Activated naive CD8-positive, alpha-beta T cell treated with anti-CD3 and anti-CD28 coated beads for 36 hours (primary cell): ENCODE measurements at regions not wholly inside any gene's neighbourhood (a gene's known extent, or its start where the extent isn't known, plus 50 kb on each side); places are given as distances from the start of the nearest gene placed in this dataset.

Experiments used
- DNase-seq: peaks from one replicate; pipeline ENCODE4 v3.0.0; 2021
- H3K27ac Mint-ChIP-seq: one replicate; pipeline ENCODE4 v1.8.0; 2022; ENCODE audit warnings: mild to moderate bottlenecking, moderate library complexity, mixed read lengths
- H3K27me3 Mint-ChIP-seq: one replicate; pipeline ENCODE4 v1.8.0; 2022; ENCODE audit warnings: mild to moderate bottlenecking, mixed read lengths
- H3K36me3 Mint-ChIP-seq: one replicate; pipeline ENCODE4 v1.8.0; 2021; ENCODE audit warnings: mild to moderate bottlenecking, mixed read lengths
- H3K4me1 Mint-ChIP-seq: one replicate; pipeline ENCODE4 v1.8.0; 2021; ENCODE audit warnings: mixed read lengths
- H3K4me3 Mint-ChIP-seq: one replicate; pipeline ENCODE4 v1.8.0; 2022; ENCODE audit warnings: mild to moderate bottlenecking, moderate library complexity, mixed read lengths
- H3K9me3 Mint-ChIP-seq: one replicate; pipeline ENCODE4 v1.8.0; 2022; ENCODE audit warnings: mixed read lengths

DNA sequence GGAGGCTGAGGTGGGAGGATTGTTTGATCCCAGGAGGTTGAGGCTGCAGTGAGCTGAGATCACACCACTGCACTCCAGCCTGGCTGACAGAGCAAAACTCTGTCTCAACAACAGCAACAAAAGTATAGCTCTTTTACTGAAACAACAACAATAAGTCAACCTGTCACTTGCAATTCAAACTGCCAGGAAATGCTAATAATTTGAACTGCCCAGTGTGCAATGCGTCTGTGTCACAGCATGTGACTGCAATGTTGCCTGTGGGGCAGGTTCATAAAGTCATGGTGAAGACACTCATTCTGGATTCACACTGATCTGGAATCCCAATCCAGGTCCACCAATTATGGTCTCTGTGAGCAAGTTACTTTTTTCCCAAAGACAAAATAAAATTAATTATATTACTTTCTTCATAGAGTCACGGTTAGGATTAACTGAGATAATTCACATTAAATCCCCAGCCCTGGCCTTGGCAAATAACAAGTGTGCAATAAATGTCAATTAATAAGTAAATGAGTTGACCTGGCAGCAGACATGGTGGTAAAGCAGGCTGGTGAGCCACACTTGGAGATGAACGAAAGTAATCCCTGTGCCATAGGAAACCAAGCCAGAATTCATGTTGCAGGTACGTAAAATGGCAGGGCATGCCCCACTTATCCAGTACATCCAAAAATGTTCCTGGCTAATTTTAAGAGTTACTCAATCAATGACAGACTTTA lies 89.1 kb upstream of the CPSF6 start:
- Mint-ChIP-seq H3K9me3 (no peaks in the 10 kb centered on the region), H3K4me3 (no peak overlapping the region), H3K27ac (no peak overlapping the region), H3K4me1 (peaks cover 20% of the 10 kb centered on the region), H3K36me3 (no peaks in the 10 kb centered on the region), H3K27me3 (no peaks in the 10 kb centered on the region)
- no peak for DNase-seq

GRCh38 chr12:69150796-69151127 lies 88.6 kb upstream of the CPSF6 start:
- H3K4me3 Mint-ChIP-seq, result no peak overlapping the region
- no peaks in the 10 kb centered on the region for H3K27me3 Mint-ChIP-seq
- no peak overlapping the region for H3K27ac Mint-ChIP-seq
- H3K9me3 Mint-ChIP-seq, result no peaks in the 10 kb centered on the region
- H3K36me3 Mint-ChIP-seq, result no peaks in the 10 kb centered on the region
- peaks cover 20% of the 10 kb centered on the region for H3K4me1 Mint-ChIP-seq
- DNase-seq, result no peak

- Mint-ChIP-seq H3K36me3 (no peaks in the 10 kb centered on the region), H3K27me3 (no peaks in the 10 kb centered on the region), H3K4me1 (peaks cover 20% of the 10 kb centered on the region), H3K4me3 (no peak overlapping the region), H3K9me3 (no peaks in the 10 kb centered on the region), H3K27ac (no peak overlapping the region)
- no peak for DNase-seq
Observed at GRCh38 chr12:69151254-69151764, 88.1 kb upstream of the CPSF6 start.

DNA sequence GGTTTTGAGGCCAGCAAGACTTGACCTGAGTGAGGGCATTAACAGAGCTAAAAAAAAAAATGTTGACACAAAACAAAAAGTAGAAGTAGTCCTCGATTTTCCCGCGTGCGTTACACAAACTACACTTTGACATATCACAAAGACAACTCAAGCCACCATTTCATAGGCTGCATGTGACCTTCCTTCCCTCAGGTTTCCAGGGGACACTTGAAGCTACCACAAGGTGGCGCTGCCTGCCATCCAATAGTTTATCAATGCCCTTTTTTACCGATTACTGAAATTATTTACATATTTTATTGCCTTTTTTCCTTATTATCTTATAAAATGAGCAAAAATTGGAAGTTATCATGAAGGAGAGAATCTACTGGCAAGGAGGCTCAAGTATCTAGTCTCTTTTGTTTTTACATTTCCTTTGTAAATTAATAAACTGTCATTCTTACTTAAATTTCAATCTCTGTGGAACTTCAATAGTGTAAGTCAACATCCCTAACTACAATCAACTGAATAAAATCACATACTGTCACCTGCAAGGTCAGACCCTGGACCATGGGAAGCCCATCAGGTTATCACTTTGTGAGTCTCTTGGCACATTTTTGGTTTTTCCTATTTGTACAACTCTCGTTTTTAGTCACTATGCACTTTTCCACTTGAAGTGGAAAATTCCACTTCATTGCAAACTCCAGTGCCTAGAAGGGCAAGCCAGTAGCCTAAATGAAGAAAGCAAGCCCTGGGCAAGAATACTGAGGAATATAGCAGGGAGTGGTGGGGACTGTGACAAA lies 84.6 kb upstream of the CPSF6 start:
- Mint-ChIP-seq H3K4me1 (peaks cover 26% of the 10 kb centered on the region), H3K4me3 (peak overlapping the region; percentile 6), H3K9me3 (no peaks in the 10 kb centered on the region), H3K27ac (peak overlapping the region; percentile 65), H3K36me3 (no peaks in the 10 kb centered on the region), H3K27me3 (no peaks in the 10 kb centered on the region)
- peak; percentile 66 for DNase-seq

GRCh38 chr12:69157023-69157655 lies 82.2 kb upstream of the CPSF6 start:
- Mint-ChIP-seq H3K4me3 (peak overlapping the region; percentile 52), H3K27me3 (no peaks in the 10 kb centered on the region), H3K27ac (no peak overlapping the region), H3K4me1 (peaks cover 36% of the 10 kb centered on the region), H3K36me3 (no peaks in the 10 kb centered on the region), H3K9me3 (no peaks in the 10 kb centered on the region)
- peak; percentile 91 for DNase-seq

DNA sequence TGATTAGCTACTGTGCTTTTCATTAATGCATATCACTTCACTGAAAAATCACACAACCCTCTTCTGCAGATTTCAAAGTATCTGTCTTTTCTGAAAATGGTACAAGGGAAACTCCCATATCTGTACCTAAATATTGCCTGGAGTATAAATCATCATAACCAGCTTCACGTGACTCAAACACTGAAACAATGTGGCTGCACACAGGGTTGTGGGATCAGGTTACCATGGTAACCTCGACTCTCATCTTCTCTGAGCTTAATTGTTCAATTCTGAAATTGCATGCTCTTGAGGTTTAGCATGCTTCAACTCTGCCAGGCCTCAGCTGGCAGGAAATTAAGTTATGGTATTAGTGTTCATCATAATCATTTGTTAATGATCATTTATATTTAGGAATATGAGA lies 77.5 kb upstream of the CPSF6 start:
- H3K4me1 Mint-ChIP-seq, result peaks cover 16% of the 10 kb centered on the region
- peak; percentile 55 for DNase-seq
- H3K27me3 Mint-ChIP-seq, result no peaks in the 10 kb centered on the region
- no peaks in the 10 kb centered on the region for H3K36me3 Mint-ChIP-seq
- H3K27ac Mint-ChIP-seq, result no peak overlapping the region
- no peaks in the 10 kb centered on the region for H3K9me3 Mint-ChIP-seq
- H3K4me3 Mint-ChIP-seq, result no peak overlapping the region

- H3K9me3 Mint-ChIP-seq, result no peaks in the 10 kb centered on the region
- DNase-seq, result no peak
- H3K27me3 Mint-ChIP-seq, result no peaks in the 10 kb centered on the region
- no peaks in the 10 kb centered on the region for H3K36me3 Mint-ChIP-seq
- H3K4me3 Mint-ChIP-seq, result no peak overlapping the region
- H3K27ac Mint-ChIP-seq, result no peak overlapping the region
- peaks cover 14% of the 10 kb centered on the region for H3K4me1 Mint-ChIP-seq
Observed at GRCh38 chr12:69163681-69164362, 75.5 kb upstream of the CPSF6 start.

DNA sequence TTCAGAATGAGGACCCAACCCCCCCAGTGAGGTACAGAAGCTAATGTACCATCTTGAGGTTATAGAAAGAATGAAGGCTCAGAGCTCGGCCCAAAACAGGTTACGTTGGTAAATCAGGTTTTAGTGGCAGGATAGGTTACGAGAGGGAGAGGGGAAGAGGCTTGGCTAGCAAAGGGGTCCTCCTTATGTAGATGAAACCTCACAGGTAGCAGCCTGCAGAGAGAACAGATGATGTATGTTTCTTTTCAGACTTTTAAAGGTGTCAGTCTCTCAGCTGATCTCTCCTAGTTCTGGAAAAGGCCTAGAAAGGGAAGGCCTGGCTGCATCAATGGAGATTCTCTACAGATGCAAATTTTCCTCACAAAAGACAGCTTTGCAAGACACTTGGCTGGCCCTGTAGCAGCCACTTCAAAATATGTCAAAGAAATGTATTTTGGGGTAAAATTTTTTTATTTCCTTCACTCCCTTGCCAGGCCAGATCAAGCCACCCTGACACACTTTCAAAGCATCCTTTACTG lies 71.7 kb upstream of the CPSF6 start:
- Mint-ChIP-seq H3K27me3 (no peaks in the 10 kb centered on the region), H3K36me3 (no peaks in the 10 kb centered on the region), H3K4me1 (peaks cover 2% of the 10 kb centered on the region), H3K4me3 (no peak overlapping the region), H3K9me3 (no peaks in the 10 kb centered on the region), H3K27ac (no peak overlapping the region)
- no peak for DNase-seq

- DNase-seq, result no peak
- no peak overlapping the region for H3K4me3 Mint-ChIP-seq
- H3K27ac Mint-ChIP-seq, result no peak overlapping the region
- H3K9me3 Mint-ChIP-seq, result no peaks in the 10 kb centered on the region
- H3K4me1 Mint-ChIP-seq, result peaks cover 2% of the 10 kb centered on the region
- no peaks in the 10 kb centered on the region for H3K36me3 Mint-ChIP-seq
- no peaks in the 10 kb centered on the region for H3K27me3 Mint-ChIP-seq
Observed at GRCh38 chr12:69168363-69168762, 71.0 kb upstream of the CPSF6 start.

GRCh38 chr12:69168828-69169227 lies 70.5 kb upstream of the CPSF6 start:
- Mint-ChIP-seq H3K9me3 (no peaks in the 10 kb centered on the region), H3K4me3 (no peak overlapping the region), H3K36me3 (no peaks in the 10 kb centered on the region), H3K4me1 (peaks cover 2% of the 10 kb centered on the region), H3K27ac (no peak overlapping the region), H3K27me3 (no peaks in the 10 kb centered on the region)
- no peak for DNase-seq

DNA sequence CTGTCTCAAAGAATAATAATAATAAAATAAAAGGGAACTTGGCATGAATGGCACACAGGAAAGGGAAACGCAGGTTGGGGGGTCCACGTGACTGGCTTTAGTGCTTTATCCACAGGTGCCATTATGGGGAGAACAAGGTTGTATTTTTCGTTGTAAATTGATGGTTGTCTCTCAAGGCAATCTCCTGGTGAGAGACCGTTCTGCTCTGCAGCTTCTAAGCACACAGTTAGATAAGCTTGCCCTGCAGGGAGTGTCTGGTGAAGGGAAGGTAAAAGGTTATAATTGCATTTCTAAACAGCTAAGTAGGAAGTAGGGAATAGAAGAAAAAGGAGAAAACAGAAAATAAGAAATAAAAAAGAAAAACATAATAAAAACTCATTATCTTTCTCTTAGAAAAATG lies 69.1 kb upstream of the CPSF6 start:
- Mint-ChIP-seq H3K27ac (no peak overlapping the region), H3K4me3 (no peak overlapping the region), H3K9me3 (no peaks in the 10 kb centered on the region), H3K4me1 (no peaks in the 10 kb centered on the region), H3K36me3 (no peaks in the 10 kb centered on the region), H3K27me3 (no peaks in the 10 kb centered on the region)
- no peak for DNase-seq

GRCh38 chr12:69171881-69172280 lies 67.5 kb upstream of the CPSF6 start:
- Mint-ChIP-seq H3K27ac (no peak overlapping the region), H3K4me3 (no peak overlapping the region), H3K4me1 (no peaks in the 10 kb centered on the region), H3K27me3 (no peaks in the 10 kb centered on the region), H3K9me3 (peaks cover 2% of the 10 kb centered on the region), H3K36me3 (no peaks in the 10 kb centered on the region)
- DNase-seq, result no peak

GRCh38 chr12:69172491-69172890 lies 66.9 kb upstream of the CPSF6 start:
- Mint-ChIP-seq H3K4me3 (no peak overlapping the region), H3K36me3 (no peaks in the 10 kb centered on the region), H3K9me3 (peaks cover 2% of the 10 kb centered on the region), H3K27me3 (no peaks in the 10 kb centered on the region), H3K4me1 (no peaks in the 10 kb centered on the region), H3K27ac (no peak overlapping the region)
- DNase-seq, result no peak

GRCh38 chr12:69173368-69173767 lies 66.0 kb upstream of the CPSF6 start:
- no peak overlapping the region for H3K4me3 Mint-ChIP-seq
- peaks cover 2% of the 10 kb centered on the region for H3K9me3 Mint-ChIP-seq
- H3K27me3 Mint-ChIP-seq, result no peaks in the 10 kb centered on the region
- DNase-seq, result no peak
- H3K27ac Mint-ChIP-seq, result no peak overlapping the region
- no peaks in the 10 kb centered on the region for H3K36me3 Mint-ChIP-seq
- H3K4me1 Mint-ChIP-seq, result no peaks in the 10 kb centered on the region

DNA sequence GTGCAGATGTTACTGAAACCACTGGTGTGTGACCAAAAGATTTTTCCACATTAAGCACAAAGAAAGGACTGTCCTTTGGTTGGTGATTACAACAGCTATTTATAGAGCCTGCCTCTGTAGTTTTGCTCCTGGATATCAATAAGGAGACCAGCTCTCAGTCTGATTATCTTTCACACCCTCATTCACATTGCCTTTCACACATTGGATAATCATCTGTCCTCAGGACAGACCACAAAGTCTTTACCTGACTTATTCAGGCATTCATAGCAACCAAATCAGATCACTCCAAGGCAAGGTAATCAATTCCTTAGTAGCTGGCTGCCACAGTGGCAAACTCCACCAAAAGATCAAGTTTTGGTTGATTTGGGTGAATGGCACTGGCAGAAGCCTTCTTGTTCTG lies 59.6 kb upstream of the CPSF6 start:
- Mint-ChIP-seq H3K4me3 (no peak overlapping the region), H3K9me3 (peaks cover 2% of the 10 kb centered on the region), H3K4me1 (no peaks in the 10 kb centered on the region), H3K36me3 (no peaks in the 10 kb centered on the region), H3K27me3 (no peaks in the 10 kb centered on the region), H3K27ac (no peak overlapping the region)
- no peak for DNase-seq
